GM21786 (cell line): ENCODE measurements at regions not wholly inside any gene's neighbourhood (a gene's known extent, or its start where the extent isn't known, plus 50 kb on each side); places are given as distances from the start of the nearest gene placed in this dataset.

Experiments
- ATAC-seq: cut with Tn5 transposase; IDR thresholded peaks from one replicate; pipeline ENCODE4 v1.9.1; 2021; ENCODE audit not compliant: unreplicated experiment

DNA sequence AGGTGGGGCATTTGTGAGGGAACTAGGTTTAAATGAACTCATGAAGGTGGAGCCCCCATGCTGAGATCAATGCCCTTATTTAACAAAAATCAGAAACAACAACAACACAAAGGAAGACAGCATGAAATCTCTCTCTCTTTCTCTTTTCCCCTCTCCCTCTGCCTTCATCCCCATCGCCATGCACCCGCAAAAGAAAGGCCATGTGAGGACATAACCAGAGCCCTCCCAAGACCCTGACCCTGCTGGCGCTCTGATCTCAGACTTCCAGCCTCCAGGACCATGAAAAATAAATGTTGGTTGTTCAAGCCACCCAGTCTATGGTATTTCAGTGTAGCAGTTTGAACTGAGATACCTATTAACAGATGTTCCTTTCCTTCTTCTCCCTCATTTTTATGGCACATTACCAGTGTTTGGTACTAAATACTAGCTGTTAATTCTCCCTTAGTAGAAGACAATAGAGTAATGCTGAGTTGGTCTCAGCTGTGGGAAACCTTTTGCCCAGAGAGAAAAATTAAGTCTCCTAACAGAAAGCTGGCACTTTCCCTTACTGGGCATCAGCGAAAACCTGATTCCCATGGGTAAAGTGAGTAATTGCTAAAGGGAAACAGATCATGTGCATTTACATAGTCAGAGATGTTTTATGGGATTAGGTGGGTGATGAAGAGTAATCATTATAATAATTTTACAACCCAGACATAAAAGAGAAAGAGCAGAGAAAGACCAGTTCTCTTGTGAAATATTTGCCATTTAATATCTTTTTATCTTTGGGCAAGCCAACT is 264.0 kb upstream of the PLEKHG7 start:
- no peak for ATAC-seq

DNA sequence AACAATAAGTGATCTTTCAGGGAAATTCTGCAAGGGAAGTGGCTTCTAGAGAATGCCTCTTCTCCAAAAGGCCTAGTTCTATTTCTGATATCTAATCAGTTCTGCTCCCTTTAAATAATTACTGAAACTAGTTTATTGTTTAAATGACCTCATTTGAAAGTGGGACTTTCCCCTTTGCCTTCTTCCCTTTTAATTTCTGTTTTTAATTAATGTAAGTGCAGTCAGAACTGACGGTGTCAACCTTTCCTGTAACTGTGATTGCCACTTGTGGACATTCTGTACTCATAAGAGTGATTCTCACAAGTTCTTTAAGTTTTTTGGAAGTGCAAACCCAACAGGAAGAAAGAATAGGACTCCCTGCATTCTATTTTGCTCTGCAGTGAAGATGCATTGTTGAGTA is 265.3 kb upstream of the PLEKHG7 start:
- ATAC-seq: no peak

DNA sequence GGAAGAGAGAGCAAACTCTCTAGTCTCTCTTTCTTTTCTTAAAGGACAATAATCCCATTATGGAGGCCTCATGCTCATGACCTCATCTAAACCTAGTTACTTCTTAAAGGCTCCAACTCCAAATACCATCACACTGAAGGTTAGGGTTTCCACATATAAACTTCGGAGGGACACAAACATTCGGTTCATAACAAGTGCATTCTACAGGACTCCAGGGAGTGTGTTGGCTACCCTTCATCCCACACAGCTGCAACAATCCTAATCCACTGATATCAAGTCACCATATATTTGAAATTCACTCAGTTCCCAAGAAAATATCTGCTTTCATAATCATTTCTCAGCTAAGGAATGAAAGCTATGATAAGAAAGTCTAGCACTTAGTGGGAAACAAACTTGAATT is 265.9 kb upstream of the PLEKHG7 start:
- ATAC-seq: no peak

DNA sequence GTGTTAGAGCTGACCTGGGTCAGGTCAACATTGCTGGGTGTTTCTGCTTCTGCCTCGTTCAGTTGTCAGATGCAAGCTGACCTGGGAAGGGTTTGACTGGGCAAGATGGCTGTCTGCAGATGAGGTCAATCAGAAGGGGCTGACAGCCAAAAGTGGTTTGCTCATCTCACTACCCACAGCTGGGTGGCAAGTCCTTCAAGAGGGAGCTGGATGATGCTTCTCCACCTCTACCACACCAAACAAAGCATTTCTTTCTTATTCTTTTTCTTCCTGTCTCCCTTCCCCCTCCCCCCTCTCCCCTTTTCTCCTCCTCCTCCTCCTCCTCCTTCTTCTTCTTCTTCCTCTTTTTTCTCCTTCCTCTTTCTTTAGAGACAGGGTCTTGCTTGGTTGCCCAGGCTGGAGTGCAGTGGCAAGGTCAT is 268.2 kb upstream of the PLEKHG7 start:
- no peak for ATAC-seq

DNA sequence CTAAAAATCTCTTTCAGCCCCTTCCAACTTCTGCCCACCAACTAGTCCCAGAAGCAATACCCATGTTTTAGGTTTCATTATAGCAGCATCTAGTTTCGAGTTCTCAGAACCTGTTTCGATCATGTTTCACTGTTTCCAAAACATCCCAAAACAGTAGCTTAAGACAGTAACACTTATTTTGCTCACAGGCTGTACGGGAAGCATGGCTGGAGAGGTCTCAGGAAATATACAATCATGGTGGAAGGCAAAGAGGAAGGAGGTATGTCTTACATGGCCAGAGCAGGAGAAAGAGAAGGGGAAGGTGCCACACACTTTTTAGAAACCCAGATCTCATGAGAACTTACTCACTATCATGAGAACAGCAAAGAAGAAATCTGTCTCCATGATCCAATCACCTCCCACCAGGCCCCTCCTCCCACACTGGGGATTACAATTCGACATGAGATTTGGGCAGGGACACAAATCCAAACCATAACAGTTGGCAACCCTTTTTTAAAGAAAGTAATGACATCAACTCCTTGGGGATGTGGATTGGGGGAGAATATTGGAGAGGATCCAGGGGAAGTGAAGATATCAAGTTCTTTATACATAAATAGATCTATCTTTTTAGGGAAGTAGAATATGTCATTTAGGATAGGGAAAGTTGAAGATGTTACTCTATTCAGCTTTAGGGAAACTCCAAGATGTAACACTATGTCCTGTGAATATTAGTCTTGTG is 269.9 kb upstream of the PLEKHG7 start:
- ATAC-seq: no peak

DNA sequence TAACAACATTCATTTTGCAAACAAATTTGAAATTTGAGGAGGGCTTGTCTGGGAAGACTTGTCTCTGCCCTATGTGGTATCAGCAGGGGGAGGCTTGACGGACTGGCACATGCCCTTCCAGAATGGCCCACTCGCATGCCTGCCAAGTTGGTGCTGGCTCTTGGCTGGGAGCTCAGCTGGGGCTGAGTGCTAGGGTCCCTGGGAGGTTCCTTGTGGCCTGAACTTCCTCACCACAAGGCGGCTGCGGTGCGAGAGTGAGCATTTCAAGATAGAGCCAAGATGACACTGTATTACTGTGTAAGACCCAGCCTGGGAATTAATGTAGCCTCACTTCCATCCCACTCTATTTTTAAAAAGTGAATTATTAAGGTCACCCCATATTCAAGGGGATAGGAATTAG is 271.6 kb upstream of the PLEKHG7 start:
- ATAC-seq: peak; percentile 61

DNA sequence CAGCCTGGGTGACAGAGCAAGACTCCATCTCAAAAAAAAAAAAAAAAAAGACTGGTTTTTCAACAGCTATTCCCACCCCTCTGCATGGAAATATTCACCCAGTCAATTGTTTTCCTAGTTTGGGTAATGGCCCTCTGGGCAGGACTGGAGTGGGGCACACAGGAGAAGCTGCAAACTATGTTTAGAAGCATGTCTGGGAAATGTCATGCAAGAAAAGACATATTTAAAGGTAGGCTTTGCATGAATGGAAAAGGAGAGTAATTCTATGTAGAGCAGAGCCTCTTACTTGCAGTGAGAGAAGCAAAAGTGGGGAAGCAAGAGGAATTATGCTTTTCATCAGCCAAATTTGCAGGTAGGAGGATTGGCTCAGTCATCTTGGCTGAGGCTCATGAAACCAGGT is 276.5 kb upstream of the PLEKHG7 start:
- ATAC-seq: no peak

DNA sequence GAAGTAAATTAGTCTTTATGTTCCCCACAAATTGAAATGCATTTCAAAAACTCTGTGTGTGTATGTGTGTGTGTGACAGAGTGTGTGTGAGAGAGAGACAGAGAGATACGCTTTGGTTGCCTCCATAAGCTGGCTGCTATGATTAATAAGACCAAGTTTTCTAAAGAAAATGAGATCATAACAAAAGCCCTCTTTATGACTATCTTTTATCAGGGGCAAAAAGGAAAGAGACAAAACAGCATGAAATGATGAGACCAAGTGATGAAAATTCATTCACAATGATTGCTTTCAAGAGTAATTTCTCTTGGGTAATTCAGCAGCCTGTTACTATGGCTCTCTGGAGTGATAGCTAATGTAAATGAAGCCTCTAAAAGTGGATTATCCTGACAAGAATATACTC is 277.6 kb upstream of the PLEKHG7 start:
- no peak for ATAC-seq

DNA sequence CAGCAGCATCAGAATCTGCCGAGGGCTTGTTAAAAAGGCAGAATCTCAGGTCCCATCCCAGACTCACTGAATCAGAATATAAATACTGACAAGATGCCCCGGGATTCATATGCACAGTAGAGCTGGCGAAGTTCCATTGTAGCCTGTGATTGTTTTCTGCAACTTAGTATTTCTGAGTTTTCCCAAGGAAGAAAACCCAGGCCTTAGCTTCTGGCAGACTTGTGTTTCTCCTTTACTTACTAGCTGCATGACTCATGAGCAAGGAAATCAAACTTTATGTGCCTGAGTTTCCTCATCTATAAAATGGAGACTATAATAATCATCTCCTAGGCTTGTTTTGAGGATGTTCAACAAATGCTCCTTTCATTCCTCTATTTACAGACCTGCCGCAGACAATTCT is 278.5 kb upstream of the PLEKHG7 start:
- ATAC-seq: no peak

DNA sequence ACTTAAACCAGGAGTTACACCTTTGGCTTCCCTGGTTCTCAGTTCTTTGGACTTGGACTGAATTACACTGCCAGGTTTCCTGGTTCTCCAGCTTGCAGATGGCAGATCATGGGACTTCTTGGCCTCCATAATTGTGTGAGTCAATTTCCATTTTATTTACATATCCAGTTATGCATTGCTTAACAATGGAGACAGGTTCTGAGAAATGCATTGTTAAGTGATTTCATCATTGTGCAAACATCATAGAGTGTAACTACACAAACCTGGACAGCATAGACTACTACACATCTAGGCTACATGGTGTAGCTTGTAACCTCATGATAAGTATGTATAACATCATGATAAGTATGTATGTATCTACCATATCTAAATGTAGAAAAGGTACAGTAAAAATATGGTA is 276.1 kb upstream of the BTG1 start:
- ATAC-seq: no peak

DNA sequence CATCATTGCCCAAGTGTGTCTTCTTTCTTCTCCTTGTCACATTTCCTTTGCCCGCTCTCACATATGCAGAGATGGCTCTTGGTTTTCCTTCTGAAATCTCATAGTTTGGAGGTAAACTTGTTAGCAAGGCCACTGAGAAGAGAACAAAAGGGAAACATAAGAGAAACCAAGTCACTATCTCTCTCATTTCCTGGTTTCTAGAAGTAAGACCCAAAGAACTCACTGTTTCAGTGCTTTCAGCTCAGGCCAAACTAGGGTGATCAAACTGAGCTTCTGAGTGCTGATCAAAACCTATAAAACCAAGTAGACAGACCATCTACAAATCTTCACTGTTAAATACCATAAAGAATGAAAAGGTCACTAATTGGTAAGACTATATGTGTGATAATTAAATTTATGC is 275.4 kb upstream of the BTG1 start:
- no peak for ATAC-seq

DNA sequence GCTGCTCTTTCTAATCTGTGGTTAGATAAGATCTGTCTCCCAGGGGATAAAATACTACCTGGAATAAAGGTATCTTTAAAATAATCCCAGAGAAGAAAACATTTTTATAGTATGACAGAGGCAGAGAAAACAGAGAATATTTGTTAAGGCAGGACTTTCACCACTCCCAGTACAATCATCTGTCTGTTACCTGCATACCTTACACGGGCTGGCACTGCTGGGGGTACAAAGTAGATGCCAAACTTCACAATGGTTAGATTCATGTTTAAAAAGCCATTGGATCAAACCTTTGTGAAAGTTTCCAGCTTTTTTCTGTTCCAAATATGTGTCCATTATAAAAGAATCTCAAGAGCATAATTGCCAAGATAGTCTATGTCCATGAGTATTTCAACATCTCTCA is 273.6 kb upstream of the BTG1 start:
- no peak for ATAC-seq

DNA sequence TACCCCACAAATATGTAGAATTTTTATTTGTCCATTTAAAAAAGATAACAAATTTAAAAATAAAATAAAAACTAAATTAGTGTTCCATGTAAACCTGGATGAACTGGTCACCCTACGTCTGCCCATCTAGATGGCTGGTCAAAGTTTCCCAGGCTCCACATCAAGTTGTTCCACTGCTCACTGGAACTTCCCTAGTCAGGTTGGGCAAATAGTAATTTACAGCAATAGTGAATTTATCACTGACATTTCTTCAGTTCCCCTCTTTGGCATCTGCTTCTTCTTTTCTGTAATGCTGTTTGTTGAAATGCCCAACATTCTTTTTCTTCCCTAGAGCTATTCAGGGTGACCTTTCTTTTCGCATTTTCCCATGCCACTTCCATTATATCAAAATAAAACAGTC is 272.7 kb upstream of the BTG1 start:
- ATAC-seq: no peak

DNA sequence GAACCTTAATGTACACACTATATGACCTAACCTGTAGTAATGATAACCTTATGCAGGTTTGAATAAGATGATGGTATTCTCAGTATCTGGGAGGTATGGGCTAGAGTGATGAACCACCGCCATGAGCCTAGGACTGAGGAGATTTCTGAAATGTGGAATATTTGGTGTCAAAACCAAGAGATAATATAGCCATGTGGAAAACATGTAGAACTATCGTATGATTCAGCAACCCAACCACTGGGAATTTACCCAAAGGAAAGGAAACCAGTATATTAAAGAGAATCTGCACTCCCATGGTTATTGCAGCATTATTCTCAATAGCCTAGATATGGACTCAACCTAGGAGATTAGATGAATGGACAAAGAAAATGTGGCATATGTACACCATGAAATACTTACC is 271.7 kb upstream of the BTG1 start:
- ATAC-seq: no peak

DNA sequence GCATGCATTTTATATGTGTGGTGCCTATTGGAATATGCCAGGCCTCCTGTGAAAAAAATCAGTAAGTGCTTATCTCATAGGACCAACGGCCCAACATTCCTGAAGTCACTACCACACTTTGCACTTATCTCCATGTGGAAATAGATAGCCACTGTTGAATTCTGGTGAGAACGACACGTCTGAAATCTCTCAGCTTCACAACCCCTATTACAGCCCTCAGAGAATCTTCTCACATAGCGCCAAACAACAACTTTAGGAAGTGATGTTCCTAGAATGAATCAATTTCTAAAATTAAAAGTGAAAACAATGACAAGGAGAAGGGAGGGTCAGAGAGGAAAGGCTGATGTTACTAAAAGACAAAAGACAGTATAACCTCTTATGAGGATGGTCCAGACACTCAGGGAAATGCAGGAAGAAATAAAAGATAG is 270.8 kb upstream of the BTG1 start:
- ATAC-seq: no peak

DNA sequence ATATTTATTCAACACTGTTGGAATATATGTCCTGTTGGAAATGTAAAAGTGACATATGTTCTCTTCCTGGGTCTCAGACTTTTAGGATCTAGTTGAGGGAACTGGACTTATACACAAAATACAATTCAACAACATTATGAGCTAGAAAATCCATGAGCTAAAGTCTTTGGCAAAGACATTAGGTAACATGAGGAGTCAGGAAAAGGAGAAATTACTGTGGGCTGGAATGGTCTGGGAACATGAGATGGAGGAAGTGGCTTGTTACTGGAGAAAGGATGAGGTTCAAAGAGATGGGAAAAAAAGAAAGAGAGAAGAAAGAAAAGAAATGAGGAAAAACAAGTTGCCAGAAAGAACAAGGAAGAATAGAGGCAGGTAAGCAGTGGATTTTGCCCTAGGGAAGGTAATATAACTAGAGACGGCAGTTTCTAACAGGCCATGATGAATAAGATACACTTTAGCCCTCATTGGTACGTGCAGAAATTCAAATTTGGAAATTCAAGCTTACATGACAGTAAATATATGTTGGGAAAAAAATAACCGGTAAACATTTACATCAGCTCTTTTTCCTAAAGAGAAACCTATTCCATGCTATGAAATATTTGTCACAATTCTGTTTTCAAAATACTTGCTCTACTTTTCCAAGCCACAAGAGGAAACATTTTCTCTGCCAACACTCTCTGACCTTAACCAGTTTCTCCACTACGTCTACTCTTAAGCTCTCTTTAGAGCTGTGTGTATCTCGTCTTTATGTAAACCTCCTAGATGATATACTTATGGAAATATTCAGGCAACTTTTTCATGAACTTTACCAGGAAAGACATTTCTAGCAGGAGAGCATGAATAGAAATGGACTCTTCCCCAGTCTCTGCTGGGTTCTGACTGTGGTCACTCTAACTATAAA is 268.8 kb upstream of the BTG1 start:
- no peak for ATAC-seq

DNA sequence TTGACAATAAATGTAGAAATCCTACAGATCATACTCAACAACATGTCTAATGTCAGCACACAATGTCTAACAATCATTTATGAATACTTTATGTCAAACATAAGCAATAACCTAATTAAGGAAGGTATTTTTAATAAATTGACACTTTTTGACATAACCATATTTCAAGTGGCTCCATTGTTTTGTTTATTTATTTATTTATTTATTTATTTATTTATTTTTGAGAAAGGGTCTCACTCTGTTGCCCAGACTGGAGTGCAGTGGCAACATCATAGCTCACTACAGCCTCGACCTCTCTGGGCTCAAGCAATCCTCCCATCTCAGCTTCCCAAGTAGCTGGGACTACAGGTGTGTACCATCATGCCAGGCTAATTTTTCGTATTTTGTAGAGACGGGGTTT is 267.6 kb upstream of the BTG1 start:
- no peak for ATAC-seq

DNA sequence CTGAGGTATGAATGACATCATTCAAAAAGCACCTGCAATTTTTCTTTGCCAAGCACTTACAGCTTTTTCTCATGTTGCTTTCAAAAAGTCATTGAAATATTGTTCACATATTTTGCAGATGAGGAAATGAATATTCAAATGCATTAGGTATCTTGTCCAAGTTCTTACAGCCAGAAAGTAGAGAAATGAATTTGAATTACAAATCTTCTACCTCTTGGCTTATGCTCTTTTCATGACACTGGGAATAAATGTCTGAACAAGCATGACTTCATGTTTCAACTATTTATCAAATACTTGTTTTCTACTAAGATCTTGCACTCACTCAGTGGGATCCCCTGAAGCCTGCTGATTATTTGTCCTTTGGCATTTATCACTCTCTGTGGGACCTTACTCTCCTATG is 267.2 kb upstream of the BTG1 start:
- no peak for ATAC-seq

DNA sequence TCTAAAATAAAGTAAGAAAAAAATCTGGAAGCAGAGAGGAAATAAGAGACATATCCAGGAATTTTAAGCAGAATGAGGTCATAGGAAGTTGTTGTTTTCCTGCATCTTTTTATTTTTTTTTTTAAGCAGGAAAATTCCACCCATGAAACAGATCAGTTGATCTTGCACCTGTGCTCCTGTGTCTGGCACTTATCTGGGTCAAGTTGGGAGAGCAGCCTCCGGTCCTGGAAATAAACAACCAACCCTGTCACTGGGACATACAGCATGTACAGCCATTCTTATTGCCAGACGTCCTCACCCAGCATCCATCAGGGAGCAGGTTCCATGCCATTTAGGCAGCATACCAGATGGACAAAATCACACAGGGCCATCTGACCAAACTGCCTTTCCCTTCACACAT is 266.0 kb upstream of the BTG1 start:
- ATAC-seq: no peak

DNA sequence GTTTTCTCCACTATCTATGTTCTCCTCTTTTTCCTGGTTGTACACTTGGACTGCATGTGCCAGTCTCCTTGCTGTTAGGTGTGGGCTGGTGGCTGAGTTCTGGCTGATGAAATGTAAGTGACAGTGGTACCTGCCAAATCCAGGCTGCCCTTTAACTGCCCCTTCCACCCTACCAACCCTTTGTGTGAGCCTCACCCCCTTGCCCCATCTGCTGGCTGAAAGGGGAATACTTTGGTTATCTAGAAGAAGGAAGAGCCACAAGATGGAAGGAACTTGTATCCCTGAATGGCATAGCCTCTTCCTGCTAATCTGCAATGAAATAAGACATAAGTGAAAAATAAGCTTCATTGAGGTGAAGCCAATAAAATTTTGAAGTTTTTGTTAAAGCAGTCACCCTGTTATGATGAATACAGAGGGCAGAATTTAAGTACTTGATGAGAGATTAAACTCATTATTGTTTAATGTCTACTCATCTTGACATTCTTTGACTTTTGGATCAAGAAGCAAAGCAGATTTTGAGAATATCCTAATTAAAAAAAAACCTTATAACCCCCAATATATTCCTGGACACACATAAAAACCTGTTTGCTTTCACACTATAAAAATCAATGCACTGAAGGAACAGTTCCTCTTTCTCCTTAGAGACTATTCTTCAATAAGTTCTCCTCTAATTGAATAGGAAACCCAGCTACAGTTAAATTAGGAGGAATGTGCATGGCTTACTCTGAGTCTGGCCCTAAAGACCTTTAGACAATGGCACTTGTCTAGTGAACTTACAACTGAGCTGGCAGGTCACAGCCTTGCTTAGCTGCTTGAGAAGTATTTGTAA is 262.6 kb upstream of the BTG1 start:
- no peak for ATAC-seq
